K562 (cell line): ENCODE measurements at regions not wholly inside any gene's neighbourhood (a gene's known extent, or its start where the extent isn't known, plus 50 kb on each side); places are given as distances from the start of the nearest gene placed in this dataset.

Source experiments
- ATF2 ChIP-seq: sonication (generic); formaldehyde crosslinking; IDR thresholded peaks from 2 replicates; pipeline ENCODE4 v1.8.1; 2022; ENCODE audit warnings: missing genetic modification reagents
- EGR1 ChIP-seq: fragments of 450-650 bp; conservative IDR thresholded peaks from 2 replicates; pipeline ENCODE4 v1.6.1; 2017; ENCODE audit warnings: mild to moderate bottlenecking
- LEF1 ChIP-seq: fragments of 450-650 bp; IDR thresholded peaks from 2 replicates; pipeline ENCODE4 v1.6.1; 2016; ENCODE audit warnings: mild to moderate bottlenecking
- NFYB ChIP-seq: IDR thresholded peaks from 2 replicates; pipeline ENCODE4 v1.6.1; 2011; ENCODE audit warnings: mild to moderate bottlenecking, moderate library complexity; ENCODE audit not compliant: insufficient read length; ENCODE audit errors: extremely low read depth
- POLR2A ChIP-seq: fragments of 450-650 bp; conservative IDR thresholded peaks from 2 replicates; pipeline ENCODE4 v1.6.1; 2016
- PTBP1 ChIP-seq: fragments of 200-400 bp; formaldehyde crosslinking; IDR thresholded peaks from 2 replicates; pipeline ENCODE4 v1.6.1; 2017; ENCODE audit warnings: low read depth, low read length
- ZNF175 ChIP-seq: fragments of 200-800 bp; sonication (Bioruptor generic); IDR thresholded peaks from 2 replicates; pipeline ENCODE4 v1.6.1; 2016; ENCODE audit warnings: low read depth, mild to moderate bottlenecking, missing genetic modification characterization, missing compliant biosample characterization
- ZNF274 ChIP-seq: IDR thresholded peaks from 2 replicates; pipeline ENCODE4 v1.6.1; 2011; ENCODE audit warnings: low read depth, mild to moderate bottlenecking, low read length, moderate library complexity, borderline replicate concordance
- ZNF3 ChIP-seq: fragments of 250-450 bp; sonication (Bioruptor Pico); IDR thresholded peaks from 2 replicates; pipeline ENCODE4 v1.5.0; 2021; ENCODE audit warnings: mild to moderate bottlenecking, moderate library complexity
- ZZZ3 ChIP-seq: fragments of 450-650 bp; IDR thresholded peaks from 2 replicates; pipeline ENCODE4 v1.6.1; 2016; ENCODE audit warnings: antibody characterized with exemption, mild to moderate bottlenecking, moderate library complexity
- TF ChIP-seq, protein P1 (sequence below), 3 experiments: IDR thresholded peaks in 2 of 3; conservative IDR thresholded peaks in 1 of 3; 2 replicates each; pipeline ENCODE4 v1.5.1; 2011 to 2012; ENCODE audit warnings: low read length in 3 of 3, mild to moderate bottlenecking in 3 of 3, control low read depth in 2 of 3, improper control_type of control experiment in 1 of 3, inconsistent platforms in 1 of 3, low read depth in 1 of 3, mixed read lengths in 1 of 3, moderate library complexity in 1 of 3; ENCODE audit not compliant: insufficient read depth in 2 of 3
- TF ChIP-seq, protein P2 (sequence below): IDR thresholded peaks from 3 replicates; pipeline ENCODE4 v1.6.1; 2011; ENCODE audit warnings: borderline replicate concordance, mild to moderate bottlenecking, moderate library complexity; ENCODE audit not compliant: insufficient read length; ENCODE audit errors: extremely low read depth
- TF ChIP-seq, protein P3 (sequence below): fragments of 250-450 bp; sonication (Bioruptor Pico); IDR thresholded peaks from 2 replicates; pipeline ENCODE4 v1.5.0; 2021; ENCODE audit warnings: mild to moderate bottlenecking, moderate library complexity
- TF ChIP-seq, protein P4 (sequence below): sonication (generic); formaldehyde crosslinking; IDR thresholded peaks from 2 replicates; pipeline ENCODE4 v1.4.0; 2020; ENCODE audit warnings: mild to moderate bottlenecking, missing genetic modification reagents

DNA sequence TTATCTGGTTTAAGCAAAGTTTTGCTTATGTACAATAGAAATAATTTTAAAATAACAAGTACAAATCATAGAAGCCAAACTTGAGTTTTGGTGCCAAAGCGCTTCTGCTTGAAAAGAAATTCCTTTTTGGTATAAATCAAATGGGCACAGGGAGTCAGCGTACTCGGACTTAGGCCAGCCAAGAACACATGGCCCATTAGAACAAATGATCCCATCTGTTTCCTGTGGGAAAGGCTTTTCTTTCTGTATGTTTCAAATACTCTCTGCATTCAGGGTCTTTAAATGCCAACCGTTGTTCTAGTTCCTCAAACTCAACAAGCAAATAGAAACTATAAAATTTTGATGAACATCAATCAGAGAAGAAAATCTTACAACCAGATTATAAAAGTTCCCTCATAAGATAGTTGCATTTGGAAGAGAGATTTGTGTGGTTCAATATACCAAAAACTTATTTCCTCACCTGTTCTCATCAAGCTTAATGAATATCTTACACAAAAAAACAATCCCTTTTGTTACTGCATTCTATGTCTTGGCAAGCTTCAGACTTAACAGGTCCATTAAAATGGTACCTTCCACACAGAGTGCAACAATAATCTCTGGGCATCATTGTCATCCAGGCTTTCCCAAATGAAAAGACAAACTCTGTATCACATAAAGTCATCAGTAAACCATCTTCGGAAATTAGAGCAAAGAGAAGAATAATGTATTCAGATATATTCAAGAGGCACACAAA lies 739.8 kb upstream of the API5 start:
- no peak for TF ChIP-seq EGR1
- no peak for TF ChIP-seq NFYB
- TF ChIP-seq ZNF175 (CRISPR knock-in tag), result no peak
- TF ChIP-seq ZNF3 (CRISPR knock-in tag), result no peak
- TF ChIP-seq, protein P1, sequence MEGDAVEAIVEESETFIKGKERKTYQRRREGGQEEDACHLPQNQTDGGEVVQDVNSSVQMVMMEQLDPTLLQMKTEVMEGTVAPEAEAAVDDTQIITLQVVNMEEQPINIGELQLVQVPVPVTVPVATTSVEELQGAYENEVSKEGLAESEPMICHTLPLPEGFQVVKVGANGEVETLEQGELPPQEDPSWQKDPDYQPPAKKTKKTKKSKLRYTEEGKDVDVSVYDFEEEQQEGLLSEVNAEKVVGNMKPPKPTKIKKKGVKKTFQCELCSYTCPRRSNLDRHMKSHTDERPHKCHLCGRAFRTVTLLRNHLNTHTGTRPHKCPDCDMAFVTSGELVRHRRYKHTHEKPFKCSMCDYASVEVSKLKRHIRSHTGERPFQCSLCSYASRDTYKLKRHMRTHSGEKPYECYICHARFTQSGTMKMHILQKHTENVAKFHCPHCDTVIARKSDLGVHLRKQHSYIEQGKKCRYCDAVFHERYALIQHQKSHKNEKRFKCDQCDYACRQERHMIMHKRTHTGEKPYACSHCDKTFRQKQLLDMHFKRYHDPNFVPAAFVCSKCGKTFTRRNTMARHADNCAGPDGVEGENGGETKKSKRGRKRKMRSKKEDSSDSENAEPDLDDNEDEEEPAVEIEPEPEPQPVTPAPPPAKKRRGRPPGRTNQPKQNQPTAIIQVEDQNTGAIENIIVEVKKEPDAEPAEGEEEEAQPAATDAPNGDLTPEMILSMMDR (IDR thresholded peaks at IDR 0.05 in 2 of 3, conservative IDR thresholded peaks at IDR 0.05 in 1 of 3; ENCODE audit: insufficient read depth in 2 of 3, low read depth in 1 of 3, low read length in 3 of 3), result no peak
- TF ChIP-seq ZNF274, result no peak
- no peak for TF ChIP-seq POLR2A
- TF ChIP-seq, protein P2, sequence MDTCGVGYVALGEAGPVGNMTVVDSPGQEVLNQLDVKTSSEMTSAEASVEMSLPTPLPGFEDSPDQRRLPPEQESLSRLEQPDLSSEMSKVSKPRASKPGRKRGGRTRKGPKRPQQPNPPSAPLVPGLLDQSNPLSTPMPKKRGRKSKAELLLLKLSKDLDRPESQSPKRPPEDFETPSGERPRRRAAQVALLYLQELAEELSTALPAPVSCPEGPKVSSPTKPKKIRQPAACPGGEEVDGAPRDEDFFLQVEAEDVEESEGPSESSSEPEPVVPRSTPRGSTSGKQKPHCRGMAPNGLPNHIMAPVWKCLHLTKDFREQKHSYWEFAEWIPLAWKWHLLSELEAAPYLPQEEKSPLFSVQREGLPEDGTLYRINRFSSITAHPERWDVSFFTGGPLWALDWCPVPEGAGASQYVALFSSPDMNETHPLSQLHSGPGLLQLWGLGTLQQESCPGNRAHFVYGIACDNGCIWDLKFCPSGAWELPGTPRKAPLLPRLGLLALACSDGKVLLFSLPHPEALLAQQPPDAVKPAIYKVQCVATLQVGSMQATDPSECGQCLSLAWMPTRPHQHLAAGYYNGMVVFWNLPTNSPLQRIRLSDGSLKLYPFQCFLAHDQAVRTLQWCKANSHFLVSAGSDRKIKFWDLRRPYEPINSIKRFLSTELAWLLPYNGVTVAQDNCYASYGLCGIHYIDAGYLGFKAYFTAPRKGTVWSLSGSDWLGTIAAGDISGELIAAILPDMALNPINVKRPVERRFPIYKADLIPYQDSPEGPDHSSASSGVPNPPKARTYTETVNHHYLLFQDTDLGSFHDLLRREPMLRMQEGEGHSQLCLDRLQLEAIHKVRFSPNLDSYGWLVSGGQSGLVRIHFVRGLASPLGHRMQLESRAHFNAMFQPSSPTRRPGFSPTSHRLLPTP, result no peak
- no peak for TF ChIP-seq ATF2 (CRISPR knock-in tag)
- no peak for TF ChIP-seq ZZZ3
- TF ChIP-seq PTBP1, result no peak
- TF ChIP-seq, protein P3, sequence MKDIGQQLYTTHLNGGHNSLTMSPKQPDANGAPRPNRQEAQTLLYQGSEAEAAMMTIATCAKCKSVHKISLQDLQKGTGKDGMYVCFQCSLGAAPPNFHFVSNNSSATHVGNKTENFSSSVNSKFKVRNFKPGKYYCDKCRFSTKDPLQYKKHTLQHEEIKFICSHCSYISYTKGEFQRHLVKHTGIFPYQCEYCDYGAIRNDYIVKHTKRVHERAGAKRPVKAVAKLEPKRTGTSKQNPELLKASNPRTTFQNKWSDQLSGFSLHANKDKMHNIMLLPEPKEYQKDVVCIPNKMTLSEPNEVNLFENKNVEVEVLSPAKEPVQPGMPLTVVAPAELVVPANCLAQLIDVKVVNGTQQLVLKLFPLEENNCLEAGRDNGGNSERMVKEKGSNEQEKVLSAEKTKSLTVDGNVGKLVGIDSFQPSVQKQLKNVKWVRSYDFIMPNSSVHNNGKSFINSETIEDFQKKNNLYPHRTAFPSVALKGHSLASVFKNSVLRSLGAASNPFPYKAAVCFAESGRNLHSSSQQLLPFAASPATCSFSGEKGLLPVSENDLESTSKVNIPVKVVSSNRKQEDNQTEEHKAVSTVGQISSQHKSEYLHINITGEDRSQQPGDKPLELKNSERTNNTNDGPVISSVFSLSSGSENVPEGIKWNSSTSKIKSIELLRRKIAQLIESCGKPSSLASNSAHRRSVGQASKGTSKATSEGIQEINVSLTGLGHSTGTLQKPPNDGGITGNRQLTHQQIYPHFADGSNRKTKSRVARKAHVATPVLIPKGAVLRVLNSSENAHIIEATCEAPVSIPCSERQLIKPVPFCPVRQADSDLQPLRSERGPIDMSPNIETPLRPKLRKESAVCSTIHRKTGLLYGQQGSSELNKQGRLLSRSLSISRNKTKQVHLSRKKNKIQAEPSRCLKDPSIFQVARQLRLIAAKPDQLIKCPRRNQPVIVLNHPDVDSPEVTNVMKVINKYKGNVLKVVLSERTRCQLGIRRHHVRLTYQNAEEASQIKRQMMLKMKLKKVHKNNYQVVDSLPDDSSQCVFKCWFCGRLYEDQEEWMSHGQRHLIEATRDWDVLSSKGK (CRISPR knock-in tag), result no peak
- TF ChIP-seq, protein P4, sequence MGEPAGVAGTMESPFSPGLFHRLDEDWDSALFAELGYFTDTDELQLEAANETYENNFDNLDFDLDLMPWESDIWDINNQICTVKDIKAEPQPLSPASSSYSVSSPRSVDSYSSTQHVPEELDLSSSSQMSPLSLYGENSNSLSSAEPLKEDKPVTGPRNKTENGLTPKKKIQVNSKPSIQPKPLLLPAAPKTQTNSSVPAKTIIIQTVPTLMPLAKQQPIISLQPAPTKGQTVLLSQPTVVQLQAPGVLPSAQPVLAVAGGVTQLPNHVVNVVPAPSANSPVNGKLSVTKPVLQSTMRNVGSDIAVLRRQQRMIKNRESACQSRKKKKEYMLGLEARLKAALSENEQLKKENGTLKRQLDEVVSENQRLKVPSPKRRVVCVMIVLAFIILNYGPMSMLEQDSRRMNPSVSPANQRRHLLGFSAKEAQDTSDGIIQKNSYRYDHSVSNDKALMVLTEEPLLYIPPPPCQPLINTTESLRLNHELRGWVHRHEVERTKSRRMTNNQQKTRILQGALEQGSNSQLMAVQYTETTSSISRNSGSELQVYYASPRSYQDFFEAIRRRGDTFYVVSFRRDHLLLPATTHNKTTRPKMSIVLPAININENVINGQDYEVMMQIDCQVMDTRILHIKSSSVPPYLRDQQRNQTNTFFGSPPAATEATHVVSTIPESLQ (CRISPR knock-in tag), result no peak
- no peak for TF ChIP-seq LEF1
